Right lobe of liver (tissue), 6 donors: ENCODE measurements at regions not wholly inside any gene's neighbourhood (a gene's known extent, or its start where the extent isn't known, plus 50 kb on each side); places are given as distances from the start of the nearest gene placed in this dataset.
A peak's percentile ranks its signal among the peaks of the same experiment; 100 is the strongest.

Experiments used
- ATAC-seq, 4 donors: fragments of 200-7000 bp; cut with Tn5 transposase; one replicate each; pipeline ENCODE4 v1.9.1; 2020; ENCODE audit warnings: mild to moderate bottlenecking in 4 of 4, moderate library complexity in 4 of 4
- DNase-seq, 3 donors: peaks; one replicate each; pipeline ENCODE4 v3.0.0-alpha.2; 2020
- H3K27ac ChIP-seq, 3 donors: fragments of 200-600 bp; one replicate each; pipeline ENCODE4 v1.8.0; 2022
- H3K27me3 ChIP-seq, 2 donors: fragments of 200-600 bp; one replicate each; pipeline ENCODE4 v1.8.0; 2022
- H3K36me3 ChIP-seq, 4 donors: fragments of 200-600 bp; sonication (generic) in 1 of 4; one replicate each; pipeline versions ENCODE4 v1.5.1 to v1.8.0; 2017 to 2022; ENCODE audit warnings: control low read depth in 1 of 4
- H3K4me1 ChIP-seq, 4 donors: fragments of 200-600 bp; sonication (generic) in 1 of 4; one replicate each; pipeline versions ENCODE4 v1.5.1 to v1.8.0; 2017 to 2022; ENCODE audit warnings: control low read depth in 1 of 4
- H3K4me3 ChIP-seq, 3 donors: fragments of 200-600 bp; one replicate each; pipeline ENCODE4 v1.8.0; 2022
- H3K9me3 ChIP-seq, 4 donors: fragments of 200-600 bp; sonication (generic) in 1 of 4; one replicate each; pipeline versions ENCODE4 v1.5.1 to v1.8.0; 2017 to 2022; ENCODE audit warnings: control low read depth in 1 of 4
- CTCF ChIP-seq, 4 donors: fragments of 200-600 bp in 3 of 4; fragments of 450-650 bp in 1 of 4; IDR thresholded peaks; one replicate each; pipeline versions ENCODE4 v1.5.1 to v1.8.0; 2016 to 2022; ENCODE audit warnings: antibody characterized with exemption in 4 of 4, mild to moderate bottlenecking in 2 of 4
- POLR2A ChIP-seq: fragments of 450-650 bp; IDR thresholded peaks from one replicate; pipeline ENCODE4 v1.6.1; 2017; ENCODE audit warnings: antibody characterized with exemption, mild to moderate bottlenecking
- WGBS: methylation state at CpG from one replicate; pipeline ENCODE4 v1.1.6; 2018; ENCODE audit warnings: low coverage, low lambda C conversion rate; ENCODE audit not compliant: insufficient coverage; ENCODE audit errors: missing lambda C conversion rate; 5-methylcytosine and 5-hydroxymethylcytosine counted together
- intact Hi-C, 2 donors: fragments of 100-400 bp; cut with DNase I; formaldehyde crosslinking; loops; one replicate each; pipeline versions ENCODE4 v1.11.2 to v1.14.1; 2022
- donor health status: DM: no; HTN: yes; CAD: no.
- donor health status: DM: no; HTN: no; CAD: no.
- donor health status: DM: no; HTN: no; CAD: no.
- donor health status: DM: no; HTN: yes; CAD: no.
- donor health status: DM: no; HTN: yes; CAD: no.

GRCh38 chr21:38120984-38121855 lies 135.6 kb upstream of the KCNJ15 start:
- DNase-seq: no peak
- no peaks in the 10 kb centered on the region for H3K27me3 ChIP-seq
- ATAC-seq: no peak
- no peak overlapping the region for H3K4me3 ChIP-seq
- TF ChIP-seq CTCF (IDR thresholded peaks at IDR 0.05) (no peak), POLR2A (no peak)
- H3K9me3 ChIP-seq: no peaks in the 10 kb centered on the region
- intact Hi-C loops: loop anchor here in 1 of 2 donors (10.0 kb wide), 1 partner anchor 366 kb away; no protein-coding TSS in a partner anchor
- 83% methylated on average over 16 of the region's 32 CpGs for WGBS
- no peaks in the 10 kb centered on the region for H3K36me3 ChIP-seq
- H3K4me1 ChIP-seq: no peaks in the 10 kb centered on the region
- H3K27ac ChIP-seq: no peak overlapping the region

- WGBS: 81% methylated on average over 7 of the region's 7 CpGs
- Histone ChIP-seq H3K27ac (no peak overlapping the region), H3K4me1 (no peaks in the 10 kb centered on the region), H3K4me3 (no peak overlapping the region), H3K9me3 (no peaks in the 10 kb centered on the region), H3K36me3 (no peaks in the 10 kb centered on the region), H3K27me3 (no peaks in the 10 kb centered on the region)
- TF ChIP-seq POLR2A (no peak), CTCF (IDR thresholded peaks at IDR 0.05) (no peak)
- DNase-seq (no peak), ATAC-seq (no peak)
- intact Hi-C loops: loop anchor here in 1 of 2 donors (10.0 kb wide), 1 partner anchor 367 kb away; no protein-coding TSS in a partner anchor
Measured at GRCh38 chr21:38121888-38122720, 134.7 kb upstream of the KCNJ15 start.

DNA sequence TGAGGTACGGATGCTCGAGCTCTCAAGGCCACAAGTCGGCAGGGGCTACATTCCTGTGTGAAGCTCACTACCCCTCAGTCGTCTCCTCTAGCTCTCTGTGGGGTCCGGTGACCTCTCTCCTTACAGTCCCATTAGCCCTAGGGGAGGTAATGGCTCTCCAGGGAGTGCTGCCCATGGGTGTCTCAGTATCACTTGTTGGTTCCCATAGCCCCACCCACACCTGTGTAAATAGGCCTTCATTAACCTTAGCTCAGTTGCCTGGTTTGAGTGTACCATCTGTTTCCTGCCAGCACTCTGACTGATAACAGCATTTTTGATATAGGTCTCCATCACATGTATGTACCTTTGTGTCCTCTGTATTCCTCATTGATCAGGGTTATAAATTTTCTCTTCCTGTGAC lies 133.2 kb upstream of the KCNJ15 start:
- no peaks in the 10 kb centered on the region for H3K36me3 ChIP-seq
- ATAC-seq (no peak), DNase-seq (no peak)
- no peaks in the 10 kb centered on the region for H3K9me3 ChIP-seq
- H3K27ac ChIP-seq: no peak overlapping the region
- TF ChIP-seq CTCF (IDR thresholded peaks at IDR 0.05) (no peak), POLR2A (no peak)
- no peaks in the 10 kb centered on the region for H3K27me3 ChIP-seq
- WGBS: no CpG with 5 or more reads among the region's 5 CpGs
- no peaks in the 10 kb centered on the region for H3K4me1 ChIP-seq
- intact Hi-C loops: loop anchor here in 1 of 2 donors (10.0 kb wide), 1 partner anchor 369 kb away; no protein-coding TSS in a partner anchor
- H3K4me3 ChIP-seq: no peak overlapping the region

DNA sequence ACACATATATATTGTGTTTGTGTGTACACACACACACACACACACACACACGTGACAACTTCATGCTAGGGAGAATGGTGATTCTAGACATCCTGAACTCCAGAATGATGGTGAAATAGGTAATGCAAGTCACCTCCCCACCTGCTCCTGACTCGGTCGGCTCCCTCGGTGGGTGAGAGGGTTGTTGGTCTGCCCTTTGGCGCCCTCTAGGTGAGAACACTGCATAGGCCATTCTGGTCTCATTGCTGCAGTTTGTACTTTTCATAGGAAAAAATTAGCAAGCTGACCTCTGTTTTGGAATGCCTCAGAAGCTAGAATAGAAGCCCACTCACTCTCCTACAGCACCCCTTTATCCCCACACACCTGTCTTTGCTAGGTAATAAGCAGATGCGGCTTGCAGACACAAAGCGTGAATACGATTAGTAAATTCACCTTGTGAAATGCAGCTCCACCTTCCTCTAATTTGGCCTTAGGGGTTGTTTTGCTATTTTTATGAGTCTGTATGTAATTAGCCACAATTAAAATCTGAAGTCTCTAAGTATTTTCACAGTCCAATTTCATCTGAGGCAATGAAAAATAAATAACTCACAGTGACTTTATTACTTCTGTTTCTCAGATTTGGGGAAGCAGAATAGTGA lies 130.0 kb upstream of the KCNJ15 start:
- Histone ChIP-seq H3K4me1 (no peaks in the 10 kb centered on the region), H3K36me3 (no peaks in the 10 kb centered on the region), H3K4me3 (no peak overlapping the region), H3K9me3 (no peaks in the 10 kb centered on the region), H3K27ac (no peak overlapping the region), H3K27me3 (no peaks in the 10 kb centered on the region)
- intact Hi-C loops: loop anchor here in 1 of 2 donors (10.0 kb wide), 1 partner anchor 372 kb away; no protein-coding TSS in a partner anchor
- 26% methylated on average over 8 of the region's 8 CpGs for WGBS
- DNase-seq: peak in 2 of 3 donors; percentile 57
- TF ChIP-seq POLR2A: no peak
- peak; percentile 45 to 77 (median 74) for TF ChIP-seq CTCF (IDR thresholded peaks at IDR 0.05)
- ATAC-seq: peak; percentile 84 to 93 (median 90)
